ENCODE measurements at regions not wholly inside any gene's neighbourhood (a gene's known extent, or its start where the extent isn't known, plus 50 kb on each side); places are given as distances from the start of the nearest gene placed in this dataset.

GRCh38 chr5:160940725-160941124 lies 88.7 kb upstream of the ATP10B start:
- DNase-seq = no peak

DNA sequence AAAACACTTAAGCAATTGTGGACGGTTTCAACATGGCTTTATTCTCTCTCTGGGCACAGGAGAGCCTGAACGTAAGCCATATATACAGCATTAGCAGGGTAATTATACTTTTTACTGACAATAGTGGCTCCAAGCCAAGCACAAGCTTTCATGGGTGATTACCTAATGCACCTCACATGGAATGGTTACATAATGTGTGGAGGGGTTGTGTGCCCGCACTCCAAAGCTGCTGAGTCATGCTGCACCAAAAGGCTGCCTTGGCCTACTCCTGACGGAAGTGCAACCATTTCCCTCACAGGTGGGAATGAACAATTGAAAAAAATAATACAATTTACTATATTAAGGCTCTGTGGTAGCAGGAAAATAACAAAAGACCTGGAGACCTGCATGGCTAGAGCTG lies 86.5 kb upstream of the ATP10B start:
- peak; percentile 31 for DNase-seq

DNA sequence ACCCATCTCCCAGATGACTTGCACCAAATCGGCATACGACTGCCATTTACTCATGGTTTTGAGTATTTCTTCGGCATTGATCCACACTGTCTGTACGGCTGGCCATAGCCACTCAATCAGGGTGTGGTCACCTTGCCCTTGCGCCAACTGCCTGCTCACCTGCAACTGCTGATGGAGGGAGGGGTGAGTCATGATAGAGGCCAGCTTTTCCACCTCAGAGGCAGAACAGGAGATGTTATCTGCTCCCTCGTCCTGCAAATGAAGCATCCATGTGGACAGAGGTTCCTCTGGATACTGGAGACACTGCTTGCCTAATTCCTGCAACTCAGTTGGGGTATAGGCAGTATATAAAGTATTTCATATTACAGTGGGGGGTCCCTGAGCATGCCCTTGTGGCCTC lies 85.6 kb upstream of the ATP10B start:
- no peak for DNase-seq

GRCh38 chr5:160935776-160936175 lies 83.8 kb upstream of the ATP10B start:
- DNase-seq = no peak

- DNase-seq = no peak
Measured at GRCh38 chr5:160931283-160931682, 79.3 kb upstream of the ATP10B start.

DNA sequence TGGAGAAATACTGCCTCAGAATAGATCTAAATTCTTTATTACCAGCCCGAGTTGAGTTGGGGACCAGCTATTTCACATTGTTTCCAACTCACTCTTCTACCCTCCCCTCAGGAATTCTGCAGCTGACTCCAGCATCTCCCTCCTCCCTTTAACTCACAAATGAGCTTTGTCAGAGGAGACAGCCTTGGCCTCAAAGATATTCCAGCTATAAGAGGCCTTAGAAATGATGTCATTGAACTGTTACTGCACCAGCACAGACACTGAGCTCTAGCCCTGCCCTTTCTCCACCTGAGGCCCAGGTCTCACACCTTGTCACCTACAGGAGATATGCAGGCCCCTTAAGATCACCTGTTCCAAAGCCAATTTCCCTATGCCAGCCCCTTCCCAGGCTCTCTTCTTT lies 78.4 kb upstream of the ATP10B start:
- DNase-seq = no peak

- DNase-seq = no peak
Measured at GRCh38 chr5:160929906-160930305, 77.9 kb upstream of the ATP10B start.

DNA sequence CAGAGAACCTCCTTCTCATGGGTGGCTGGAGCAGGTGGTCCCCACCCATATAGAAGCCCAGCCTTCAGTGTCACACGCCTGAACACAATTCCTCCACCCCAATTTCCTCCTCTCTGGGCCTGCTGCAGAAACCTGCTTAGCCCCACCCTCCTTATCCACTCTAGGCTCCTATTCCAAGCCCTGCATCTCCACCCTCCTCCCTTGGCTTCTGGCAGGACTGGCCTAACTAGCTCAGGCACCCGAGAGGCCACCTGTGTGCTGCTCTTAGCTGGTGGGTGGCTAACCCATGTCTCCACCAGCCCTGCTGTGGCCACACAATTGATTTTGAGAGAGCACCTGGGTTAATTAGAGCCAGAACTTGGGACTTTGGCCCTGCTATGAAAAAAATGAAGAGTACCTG lies 77.3 kb upstream of the ATP10B start:
- DNase-seq = no peak

DNA sequence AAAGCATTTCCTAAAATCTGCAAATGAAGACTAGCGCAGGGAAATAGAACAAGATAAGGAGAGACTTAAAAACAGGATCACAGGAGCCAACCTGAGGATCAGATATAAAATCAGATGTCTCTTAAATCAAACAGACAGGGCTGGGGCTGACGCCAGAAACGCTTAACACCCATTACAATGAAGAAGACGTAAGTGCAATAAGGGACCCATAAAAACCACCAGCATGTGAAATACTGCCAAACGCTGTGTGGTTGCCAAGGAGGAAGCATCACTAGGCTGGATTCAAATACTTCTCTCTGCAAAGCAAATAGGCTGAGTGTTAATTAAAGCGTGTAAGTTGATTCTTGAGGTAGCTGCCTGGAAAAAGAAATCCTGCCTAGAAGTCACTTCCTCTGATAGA lies 74.4 kb upstream of the ATP10B start:
- DNase-seq = peak; percentile 90

DNA sequence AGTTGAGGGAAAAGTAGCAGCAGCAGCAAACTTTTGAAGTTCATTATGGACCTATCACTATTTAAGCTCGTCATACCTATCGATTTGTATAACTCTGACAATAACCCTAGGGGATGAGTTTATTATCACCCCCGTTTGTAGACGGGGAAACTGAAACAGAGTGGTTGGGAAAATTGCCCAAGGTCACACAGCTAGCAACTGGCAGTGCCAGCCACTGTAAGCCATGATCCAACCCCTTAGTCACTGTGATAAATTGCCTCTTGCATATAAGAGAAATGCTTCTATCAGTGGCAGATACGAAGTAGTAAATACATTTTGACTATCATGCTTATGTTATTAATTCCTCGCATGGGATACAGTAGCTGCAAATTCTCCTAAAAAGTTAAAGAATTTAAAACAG lies 73.3 kb upstream of the ATP10B start:
- DNase-seq = no peak

GRCh38 chr5:160923936-160924710 lies 72.1 kb upstream of the ATP10B start:
- peak; percentile 11 for DNase-seq

- peak; percentile 28 for DNase-seq
Measured at GRCh38 chr5:160923411-160923810, 71.4 kb upstream of the ATP10B start.

DNA sequence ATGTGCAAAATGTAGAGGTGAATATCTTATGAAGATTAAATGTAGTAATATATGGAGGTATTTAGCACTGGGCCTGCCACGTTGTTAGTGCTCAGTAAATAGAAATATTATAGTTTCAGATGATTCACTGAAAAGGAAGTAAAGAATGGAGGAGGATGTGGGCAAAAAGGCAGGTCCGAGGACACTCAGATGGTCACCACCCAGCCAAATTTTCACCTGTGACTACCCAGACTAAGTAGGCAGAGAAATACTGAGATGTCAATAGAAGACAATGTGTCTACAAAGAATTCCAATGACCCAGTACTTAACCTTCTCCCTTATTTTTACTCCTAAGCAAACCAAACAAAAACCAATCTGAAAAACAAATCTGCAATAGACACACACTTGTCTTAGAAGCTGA lies 70.3 kb upstream of the ATP10B start:
- DNase-seq = no peak

GRCh38 chr5:160921423-160922285 lies 69.6 kb upstream of the ATP10B start:
- no peak for DNase-seq

DNA sequence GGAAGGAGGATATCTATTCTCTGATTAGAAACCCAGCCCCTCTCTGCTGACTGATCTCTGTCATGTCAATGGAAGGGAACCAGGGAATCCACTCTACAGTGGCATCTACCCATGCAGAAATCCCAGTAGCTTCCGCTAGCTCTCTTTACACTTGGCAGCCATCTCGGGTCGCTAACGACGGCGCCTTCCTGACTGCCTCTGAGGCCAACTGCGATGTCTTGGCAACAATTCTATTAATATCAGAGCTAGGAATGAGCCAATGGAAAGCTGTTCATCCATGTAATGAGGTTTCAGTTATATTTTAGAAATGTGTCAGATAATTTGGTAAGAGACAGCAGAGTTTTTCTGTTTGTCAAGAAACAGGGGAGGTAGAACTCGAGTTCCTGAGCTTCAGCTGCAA lies 67.6 kb upstream of the ATP10B start:
- no peak for DNase-seq

DNA sequence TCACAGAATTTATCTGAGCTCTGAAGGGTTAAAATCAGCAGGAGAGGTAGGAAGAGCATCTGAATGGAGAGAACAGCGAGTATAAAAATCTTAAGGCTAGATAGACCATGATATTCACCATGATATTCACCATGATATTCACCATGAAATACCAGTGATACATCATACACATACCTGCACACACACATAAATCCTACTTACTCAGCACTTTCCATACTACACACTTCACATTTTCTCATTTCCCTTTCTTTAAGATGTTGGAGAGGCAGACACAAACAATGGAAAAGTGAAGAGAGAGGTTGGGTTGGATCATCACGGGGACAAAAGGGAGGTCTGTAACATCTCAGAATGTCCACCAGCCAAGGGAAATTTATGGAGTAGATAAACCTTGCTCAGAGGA lies 66.4 kb upstream of the ATP10B start:
- no peak for DNase-seq

DNA sequence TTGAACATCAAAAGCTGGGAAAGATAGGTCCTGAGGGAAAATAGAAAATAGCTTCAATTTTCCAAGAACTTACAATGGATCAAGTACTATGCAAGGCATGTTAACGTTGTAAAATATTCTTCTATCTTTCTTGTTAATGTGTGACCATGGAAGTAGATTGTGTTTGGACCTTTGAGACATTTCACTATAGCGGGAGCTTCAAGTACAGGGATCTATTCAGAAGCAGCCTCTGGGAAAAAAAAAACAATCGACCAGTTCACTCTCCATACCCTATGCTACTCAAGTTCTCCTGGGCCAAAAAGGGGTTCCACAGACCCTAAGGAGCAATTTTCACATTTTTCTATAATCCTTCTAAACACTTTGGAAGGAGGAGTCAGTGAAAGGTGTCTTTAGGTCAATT lies 54.1 kb upstream of the ATP10B start:
- DNase-seq = no peak

- DNase-seq = no peak
Measured at GRCh38 chr5:160905285-160905684, 53.3 kb upstream of the ATP10B start.

DNA sequence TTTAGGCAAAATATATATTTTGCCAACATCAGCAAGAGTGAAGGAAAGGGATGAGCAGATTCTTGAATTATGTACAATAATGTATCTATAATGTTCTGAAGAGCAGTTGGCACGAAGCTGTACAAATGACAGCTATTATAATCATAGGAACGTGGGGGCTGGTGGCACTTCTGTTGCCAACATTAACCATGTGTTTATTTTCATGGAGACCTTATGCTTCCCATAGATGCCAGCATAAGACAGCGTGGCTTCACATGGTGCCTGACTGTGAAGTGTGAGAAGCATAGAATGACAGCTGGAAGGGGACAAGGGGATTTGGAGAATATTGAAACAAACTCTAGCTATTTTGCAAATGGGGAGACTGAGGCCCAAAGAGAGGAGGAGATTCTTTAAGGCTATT lies 52.6 kb upstream of the ATP10B start:
- no peak for DNase-seq

GRCh38 chr5:160903551-160903950 lies 51.5 kb upstream of the ATP10B start:
- no peak for DNase-seq

DNA sequence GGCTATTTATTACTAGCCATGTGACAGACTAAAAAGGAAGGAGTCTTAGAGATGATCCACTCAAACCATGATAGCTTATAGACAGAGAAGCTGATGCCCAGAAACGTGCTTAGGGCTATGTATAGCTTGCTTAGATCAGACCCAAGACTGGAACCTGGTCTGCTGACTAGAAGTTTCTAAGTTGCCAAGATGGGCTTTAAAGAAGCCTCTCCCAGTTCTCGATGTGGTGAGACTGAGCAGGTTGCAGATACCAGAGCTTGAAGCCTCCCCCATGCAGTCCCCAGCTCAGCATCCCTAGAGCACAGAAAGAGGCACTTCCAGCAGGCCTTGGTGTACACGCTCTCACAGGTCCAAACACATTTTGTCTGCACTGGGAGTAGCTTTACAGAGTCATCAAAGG lies 51.1 kb upstream of the ATP10B start:
- no peak for DNase-seq
